Tibial nerve (tissue), 4 donors: ENCODE measurements at regions not wholly inside any gene's neighbourhood (a gene's known extent, or its start where the extent isn't known, plus 50 kb on each side); places are given as distances from the start of the nearest gene placed in this dataset.
A peak's percentile ranks its signal among the peaks of the same experiment; 100 is the strongest.
"Not testable (repeated sequence)": the region's sequence is repeated elsewhere in the genome, so short reads cannot be mapped to it uniquely, and the experiment has no call there.

ENCODE experiments used
- DNase-seq, 2 donors: peaks; one replicate each; pipeline ENCODE4 v3.0.0-alpha.2; 2019; ENCODE audit warnings: low spot score in 2 of 2
- H3K27ac ChIP-seq, 4 donors: fragments of 200-600 bp; sonication (generic) in 3 of 4; one replicate each; pipeline ENCODE4 v1.5.1; 2017 to 2019; ENCODE audit warnings: mild to moderate bottlenecking in 1 of 4
- H3K27me3 ChIP-seq, 2 donors: fragments of 200-600 bp; sonication (generic) in 1 of 2; one replicate each; pipeline versions ENCODE4 v1.5.1 to v1.6.0; 2017 to 2019
- H3K36me3 ChIP-seq, 3 donors: fragments of 200-600 bp; sonication (generic); one replicate each; pipeline ENCODE4 v1.5.1; 2018 to 2019
- H3K4me1 ChIP-seq, 4 donors: fragments of 200-600 bp; sonication (generic) in 3 of 4; one replicate each; pipeline ENCODE4 v1.5.1; 2017 to 2019
- H3K4me3 ChIP-seq, 4 donors: fragments of 200-600 bp; sonication (generic) in 3 of 4; one replicate each; pipeline ENCODE4 v1.5.1; 2017 to 2019; ENCODE audit warnings: mild to moderate bottlenecking in 1 of 4, moderate library complexity in 1 of 4
- H3K9me3 ChIP-seq, 4 donors: fragments of 200-600 bp; sonication (generic) in 3 of 4; one replicate each; pipeline ENCODE4 v1.5.1; 2017 to 2019
- CTCF ChIP-seq, 5 experiments: fragments of 200-600 bp in 3 of 5; fragments of 450-650 bp in 2 of 5; sonication (generic) in 3 of 5; IDR thresholded peaks; one replicate each; pipeline ENCODE4 v1.5.1; 2016 to 2019; ENCODE audit warnings: antibody characterized with exemption in 5 of 5, mild to moderate bottlenecking in 3 of 5, moderate library complexity in 2 of 5
- EP300 ChIP-seq, 2 donors: sonication (generic); formaldehyde crosslinking; IDR thresholded peaks; one replicate each; pipeline ENCODE4 v1.6.1; 2017; ENCODE audit warnings: antibody characterized with exemption in 2 of 2, mild to moderate bottlenecking in 1 of 2
- POLR2A ChIP-seq, 2 donors: fragments of 450-650 bp; IDR thresholded peaks; one replicate each; pipeline ENCODE4 v1.6.1; 2017; ENCODE audit warnings: antibody characterized with exemption in 2 of 2, mild to moderate bottlenecking in 2 of 2, moderate library complexity in 2 of 2
- WGBS, 2 donors: methylation state at CpG; one replicate each; pipeline ENCODE4 v1.1.5; 2018; 5-methylcytosine and 5-hydroxymethylcytosine counted together

GRCh38 chr12:68397566-68398158, 65.5 kb upstream of the MDM1 start:
- Histone ChIP-seq H3K4me3 (no peak overlapping the region), H3K4me1 (no peaks in the 10 kb centered on the region), H3K9me3 (no peaks in the 10 kb centered on the region), H3K36me3 (no peaks in the 10 kb centered on the region), H3K27me3 (no peaks in the 10 kb centered on the region), H3K27ac (no peak overlapping the region)
- 85 to 92% methylated on average over 4 of the region's 4 CpGs for WGBS, 2 donors
- TF ChIP-seq POLR2A (IDR thresholded peaks at IDR 0.05) = no peak
- TF ChIP-seq CTCF (IDR thresholded peaks at IDR 0.05) = no peak
- TF ChIP-seq EP300 (IDR thresholded peaks at IDR 0.05) = no peak
- no peak for DNase-seq

- H3K9me3 ChIP-seq, H3K27ac ChIP-seq, H3K36me3 ChIP-seq, DNase-seq, H3K4me1 ChIP-seq, H3K4me3 ChIP-seq, H3K27me3 ChIP-seq: not testable (repeated sequence)
- 85 to 96% methylated on average over 6 of the region's 6 CpGs for WGBS, 2 donors
These were observed 66.5 kb upstream of the MDM1 start for GRCh38 chr12:68398689-68399088.

GRCh38 chr12:68400226-68400829, 68.2 kb upstream of the MDM1 start:
- no peaks in the 10 kb centered on the region for H3K9me3 ChIP-seq
- no peaks in the 10 kb centered on the region for H3K36me3 ChIP-seq
- 41 to 43% methylated on average over 5 of the region's 5 CpGs for WGBS, 2 donors
- TF ChIP-seq EP300 (IDR thresholded peaks at IDR 0.05) (no peak), CTCF (IDR thresholded peaks at IDR 0.05) (no peak), POLR2A (IDR thresholded peaks at IDR 0.05) (no peak)
- DNase-seq = no peak
- H3K4me1 ChIP-seq = peaks cover 0 to 9% (median 8%) of the 10 kb centered on the region in 4 donors
- peak overlapping the region in 1 of 4 donors; percentile 11 for H3K27ac ChIP-seq
- no peaks in the 10 kb centered on the region for H3K27me3 ChIP-seq
- H3K4me3 ChIP-seq = no peak overlapping the region

GRCh38 chr12:68402422-68402821, 70.3 kb upstream of the MDM1 start:
- Histone ChIP-seq H3K27ac (no peak overlapping the region), H3K27me3 (no peaks in the 10 kb centered on the region), H3K4me1 (peaks cover 0 to 26% (median 21%) of the 10 kb centered on the region in 4 donors), H3K36me3 (no peaks in the 10 kb centered on the region), H3K9me3 (no peaks in the 10 kb centered on the region), H3K4me3 (no peak overlapping the region)
- TF ChIP-seq EP300 (IDR thresholded peaks at IDR 0.05) (no peak), POLR2A (IDR thresholded peaks at IDR 0.05) (no peak), CTCF (IDR thresholded peaks at IDR 0.05) (no peak)
- WGBS, 2 donors = 91 to 100% methylated on average over 2 of the region's 2 CpGs
- DNase-seq = no peak

GRCh38 chr12:68403296-68403695, 71.1 kb upstream of the MDM1 start:
- 67 to 93% methylated on average over 1 of the region's 1 CpG for whole genome bisulfite sequencing, 2 donors
- Histone ChIP-seq H3K36me3 (no peaks in the 10 kb centered on the region), H3K4me1 (peaks cover 0 to 26% (median 21%) of the 10 kb centered on the region in 4 donors), H3K27ac (no peak overlapping the region), H3K4me3 (no peak overlapping the region), H3K27me3 (no peaks in the 10 kb centered on the region), H3K9me3 (no peaks in the 10 kb centered on the region)
- TF ChIP-seq EP300 (IDR thresholded peaks at IDR 0.05) (no peak), POLR2A (IDR thresholded peaks at IDR 0.05) (no peak), CTCF (IDR thresholded peaks at IDR 0.05) (no peak)
- no peak for DNase-seq
